GM12878 (cell line): ENCODE measurements at regions not wholly inside any gene's neighbourhood (a gene's known extent, or its start where the extent isn't known, plus 50 kb on each side); places are given as distances from the start of the nearest gene placed in this dataset.

ENCODE experiments used
- ATAC-seq: fragments of 200-7000 bp; cut with Tn5 transposase; 3 replicates; pipeline ENCODE4 v1.9.1; 2020; ENCODE audit warnings: mild to moderate bottlenecking, moderate library complexity
- BruUV-seq: library from RNA; stranded (reverse); fragments of 400-500 nt; replicated peaks from 2 replicates; lab custom pipeline; 2021; lab: Mats Ljungman, UMichigan
- CTCF ChIA-PET: fragments of 300-600 bp; sonication (Branson Sonifier 250); formaldehyde crosslinking; extraction: SDS; loops from one replicate; lab custom pipeline; 2021; ENCODE audit warnings: inconsistent platforms; lab: Yijun Ruan, JAX
- POLR2A ChIA-PET: fragments of 350-600 bp; formaldehyde crosslinking; extraction: SDS; loops from one replicate; lab custom pipeline; 2021; ENCODE audit warnings: inconsistent platforms; lab: Charles Lee
- RAD21 ChIA-PET: fragments of 300-600 bp; sonication (Branson Sonifier 250); formaldehyde crosslinking; loops from one replicate; lab custom pipeline; 2023; ENCODE audit warnings: antibody characterized with exemption; ENCODE audit not compliant: unreplicated experiment; lab: Charles Lee
- SMC1A ChIA-PET: fragments of 300-600 bp; sonication (Branson Sonifier 250); formaldehyde crosslinking; loops from one replicate; lab custom pipeline; 2023; ENCODE audit not compliant: unreplicated experiment, uncharacterized antibody; lab: Charles Lee
- DNase-seq: peaks from one replicate; pipeline ENCODE4 v3.0.0-alpha.2; 2011; ENCODE audit warnings: low read depth, low spot score
- FAIRE-seq: peaks from 3 replicates; lab custom pipeline; 2011; peaks lifted over from hg19 to GRCh38; lab: Jason Lieb, UNC
- H2AFZ ChIP-seq: 2 replicates; pipeline ENCODE4 v1.6.0; 2011; ENCODE audit warnings: low read depth, low read length, control low read depth; ENCODE audit not compliant: control insufficient read depth
- H3K27ac ChIP-seq: 2 replicates; pipeline ENCODE4 v1.5.1; 2011; ENCODE audit warnings: control low read depth; ENCODE audit not compliant: control insufficient read depth, insufficient read depth
- H3K27me3 ChIP-seq, 2 experiments: replicated peaks in 1 of 2; 2 replicates each; pipeline versions ENCODE4 v1.6.0 to v1.6.1; 2011; ENCODE audit warnings: low read length in 1 of 2; ENCODE audit not compliant: control insufficient read depth in 2 of 2, insufficient read depth in 2 of 2
- H3K36me3 ChIP-seq, 2 experiments: 2 replicates each; pipeline ENCODE4 v1.5.1; 2011; ENCODE audit warnings: low read length in 1 of 2; ENCODE audit not compliant: control insufficient read depth in 2 of 2, insufficient read depth in 2 of 2
- H3K4me1 ChIP-seq: 2 replicates; pipeline ENCODE4 v1.6.1; 2011; ENCODE audit warnings: mild to moderate bottlenecking, low read length, moderate library complexity, mixed read lengths; ENCODE audit not compliant: control insufficient read depth, insufficient read depth
- H3K4me2 ChIP-seq: 2 replicates; pipeline ENCODE4 v1.6.0; 2011; ENCODE audit warnings: control low read depth; ENCODE audit not compliant: control insufficient read depth, insufficient read depth
- H3K4me3 ChIP-seq: fragments of 200-600 bp; sonication (generic); 2 replicates; pipeline ENCODE4 v1.5.1; 2016
- H3K79me2 ChIP-seq: 2 replicates; pipeline ENCODE4 v1.6.0; 2011; ENCODE audit warnings: low read length; ENCODE audit not compliant: control insufficient read depth, insufficient read depth
- H3K9ac ChIP-seq: 2 replicates; pipeline ENCODE4 v1.8.0; 2011; ENCODE audit warnings: low read length, control low read depth, mixed read lengths; ENCODE audit not compliant: control insufficient read depth, insufficient read depth
- H3K9me3 ChIP-seq: replicated peaks from 3 replicates; pipeline ENCODE4 v1.5.1; 2011; ENCODE audit warnings: mild to moderate bottlenecking, low read length; ENCODE audit not compliant: control insufficient read depth, insufficient read depth
- H4K20me1 ChIP-seq: 2 replicates; pipeline ENCODE4 v1.6.0; 2011; ENCODE audit not compliant: control insufficient read depth, insufficient read depth
- CEBPZ ChIP-seq: fragments of 150-350 bp; IDR thresholded peaks from 2 replicates; pipeline ENCODE4 v1.6.1; 2016; ENCODE audit warnings: low read depth, low read length
- CHD2 ChIP-seq: IDR thresholded peaks from 2 replicates; pipeline ENCODE4 v1.6.1; 2011; ENCODE audit warnings: low read depth, low read length, improper control_type of control experiment, borderline replicate concordance
- CREB1 ChIP-seq: IDR thresholded peaks from 2 replicates; pipeline ENCODE4 v1.6.1; 2012; ENCODE audit warnings: low read depth, mild to moderate bottlenecking, inconsistent platforms
- IKZF1 ChIP-seq: fragments of 450-650 bp; conservative IDR thresholded peaks from 2 replicates; pipeline ENCODE4 v1.6.1; 2017; ENCODE audit warnings: antibody characterized with exemption, mild to moderate bottlenecking
- IKZF2 ChIP-seq, 2 experiments: fragments of 450-650 bp; IDR thresholded peaks; 2 replicates each; pipeline ENCODE4 v1.6.1; 2017; ENCODE audit warnings: mild to moderate bottlenecking in 2 of 2, moderate library complexity in 2 of 2
- JUNB ChIP-seq: IDR thresholded peaks from 2 replicates; pipeline ENCODE4 v1.6.1; 2016; ENCODE audit warnings: antibody characterized with exemption, mild to moderate bottlenecking
- NR2F1 ChIP-seq: fragments of 450-650 bp; conservative IDR thresholded peaks from 2 replicates; pipeline ENCODE4 v1.6.1; 2017; ENCODE audit warnings: mild to moderate bottlenecking
- RELA ChIP-seq: fragments of 450-650 bp; IDR thresholded peaks from 2 replicates; pipeline ENCODE4 v1.8.0; 2014; ENCODE audit warnings: borderline replicate concordance; ENCODE audit not compliant: partially characterized antibody
- SUPT20H ChIP-seq: IDR thresholded peaks from 2 replicates; pipeline ENCODE4 v1.6.1; 2011; ENCODE audit warnings: low read depth, mild to moderate bottlenecking, low read length, moderate library complexity, borderline replicate concordance; ENCODE audit not compliant: control insufficient read depth
- ZNF207 ChIP-seq: fragments of 450-650 bp; IDR thresholded peaks from 2 replicates; pipeline ENCODE4 v1.6.1; 2014; ENCODE audit warnings: antibody characterized with exemption, mild to moderate bottlenecking, borderline replicate concordance
- WGBS: methylation state at CpG from one replicate; pipeline ENCODE4 v1.1.6; 2016; ENCODE audit warnings: low lambda C conversion rate; ENCODE audit not compliant: insufficient replicate concordance, insufficient coverage; ENCODE audit errors: missing lambda C conversion rate; 5-methylcytosine and 5-hydroxymethylcytosine counted together
- in situ Hi-C: fragments of 300-500 bp; cut with MboI; formaldehyde crosslinking; loops from 9 replicates; pipeline ENCODE4 v1.14.3; 2018; ENCODE audit warnings: mixed read lengths
- intact Hi-C: fragments of 100-400 bp; cut with micrococcal nuclease; formaldehyde crosslinking; loops from one replicate; pipeline ENCODE4 v1.14.2; 2022; ENCODE audit not compliant: unreplicated experiment
- TF ChIP-seq, protein P1 (sequence below): fragments of 450-650 bp; IDR thresholded peaks from 2 replicates; pipeline ENCODE4 v1.6.1; 2014; ENCODE audit warnings: mild to moderate bottlenecking
- TF ChIP-seq, protein P2 (sequence below): fragments of 450-650 bp; IDR thresholded peaks from 2 replicates; pipeline ENCODE4 v1.6.1; 2018; ENCODE audit warnings: borderline replicate concordance, mild to moderate bottlenecking; ENCODE audit not compliant: partially characterized antibody
- TF ChIP-seq, protein P3 (sequence below): fragments of 450-650 bp; conservative IDR thresholded peaks from 2 replicates; pipeline ENCODE4 v1.6.1; 2017; ENCODE audit warnings: mild to moderate bottlenecking, moderate library complexity
- TF ChIP-seq, protein P4 (sequence below): IDR thresholded peaks from 2 replicates; pipeline ENCODE4 v1.6.1; 2012; ENCODE audit warnings: low read depth, low read length, improper control_type of control experiment

DNA sequence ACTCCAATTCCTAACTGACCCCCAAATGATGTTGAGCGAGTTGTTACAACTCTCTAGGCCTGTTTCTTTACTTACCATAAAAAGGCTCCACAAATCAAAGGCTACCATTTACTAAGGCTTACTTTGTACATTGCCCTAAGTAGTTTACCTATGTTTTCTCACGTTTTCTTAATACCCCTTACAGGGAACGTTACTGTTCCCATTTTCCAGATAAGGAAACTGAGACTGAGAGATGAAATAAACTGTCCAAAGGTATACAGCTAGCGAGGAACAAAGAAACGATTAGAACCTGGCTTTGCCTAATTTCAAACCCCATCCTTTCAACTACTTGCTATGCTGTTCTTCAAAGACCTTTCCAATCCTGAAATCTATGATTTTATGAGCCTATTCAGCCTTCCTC, 74.8 kb upstream of the SPTBN1 start (continued):
- TF ChIP-seq CEBPZ (no peak), CHD2 (no peak), IKZF1 (no peak), IKZF2 (IDR thresholded peaks at IDR 0.05) (no peak), ZNF207 (no peak), JUNB (no peak), SUPT20H (no peak), NR2F1 (no peak)

DNA sequence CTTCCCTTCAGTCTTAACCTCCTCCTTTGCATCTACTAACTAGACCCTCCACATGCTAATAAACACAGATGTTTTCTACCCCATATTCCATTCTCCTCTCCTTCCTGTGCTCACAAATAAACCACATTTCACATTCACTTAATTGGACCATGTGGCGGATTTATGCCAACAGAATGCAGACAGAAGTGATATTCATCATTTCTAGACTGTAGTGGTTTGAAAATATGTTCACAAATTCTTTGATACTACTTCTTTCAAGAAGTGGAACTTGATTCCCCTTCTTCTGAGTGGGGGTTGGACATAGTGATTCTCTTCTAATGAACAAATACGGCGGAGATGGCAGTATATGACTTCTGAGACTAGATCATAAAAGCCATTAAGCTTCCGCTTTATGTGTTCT, 73.5 kb upstream of the SPTBN1 start:
- in situ Hi-C loops = no loop called here
- CTCF ChIA-PET = no interaction called here
- POLR2A ChIA-PET = no interaction called here
- RAD21 ChIA-PET = no interaction called here
- no peak overlapping the region for H3K27ac ChIP-seq
- no peaks in the 10 kb centered on the region for H3K9me3 ChIP-seq
- ATAC-seq (no peak), DNase-seq (no peak), FAIRE-seq (no peak)
- no peaks in the 10 kb centered on the region for H4K20me1 ChIP-seq
- no peak overlapping the region for H3K4me3 ChIP-seq
- no peak overlapping the region for H2AFZ ChIP-seq
- no TSS peak for BruUV-seq
- H3K79me2 ChIP-seq = no peaks in the 10 kb centered on the region
- no peaks in the 10 kb centered on the region for H3K36me3 ChIP-seq
- no peaks in the 10 kb centered on the region; a peak in 1 of 4 replicates for H3K27me3 ChIP-seq
- 65% methylated on average over 4 of the region's 4 CpGs for WGBS
- no peak overlapping the region for H3K9ac ChIP-seq
- SMC1A ChIA-PET = interaction anchor here (1.0 kb wide), 1 partner anchor 15 kb away, joined by 3 read pairs; no protein-coding TSS in a partner anchor
- H3K4me2 ChIP-seq = no peak overlapping the region
- intact Hi-C loops = no loop called here
- H3K4me1 ChIP-seq = no peaks in the 10 kb centered on the region
- TF ChIP-seq, protein P1, sequence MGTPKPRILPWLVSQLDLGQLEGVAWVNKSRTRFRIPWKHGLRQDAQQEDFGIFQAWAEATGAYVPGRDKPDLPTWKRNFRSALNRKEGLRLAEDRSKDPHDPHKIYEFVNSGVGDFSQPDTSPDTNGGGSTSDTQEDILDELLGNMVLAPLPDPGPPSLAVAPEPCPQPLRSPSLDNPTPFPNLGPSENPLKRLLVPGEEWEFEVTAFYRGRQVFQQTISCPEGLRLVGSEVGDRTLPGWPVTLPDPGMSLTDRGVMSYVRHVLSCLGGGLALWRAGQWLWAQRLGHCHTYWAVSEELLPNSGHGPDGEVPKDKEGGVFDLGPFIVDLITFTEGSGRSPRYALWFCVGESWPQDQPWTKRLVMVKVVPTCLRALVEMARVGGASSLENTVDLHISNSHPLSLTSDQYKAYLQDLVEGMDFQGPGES = no peak
- TF ChIP-seq, protein P2, sequence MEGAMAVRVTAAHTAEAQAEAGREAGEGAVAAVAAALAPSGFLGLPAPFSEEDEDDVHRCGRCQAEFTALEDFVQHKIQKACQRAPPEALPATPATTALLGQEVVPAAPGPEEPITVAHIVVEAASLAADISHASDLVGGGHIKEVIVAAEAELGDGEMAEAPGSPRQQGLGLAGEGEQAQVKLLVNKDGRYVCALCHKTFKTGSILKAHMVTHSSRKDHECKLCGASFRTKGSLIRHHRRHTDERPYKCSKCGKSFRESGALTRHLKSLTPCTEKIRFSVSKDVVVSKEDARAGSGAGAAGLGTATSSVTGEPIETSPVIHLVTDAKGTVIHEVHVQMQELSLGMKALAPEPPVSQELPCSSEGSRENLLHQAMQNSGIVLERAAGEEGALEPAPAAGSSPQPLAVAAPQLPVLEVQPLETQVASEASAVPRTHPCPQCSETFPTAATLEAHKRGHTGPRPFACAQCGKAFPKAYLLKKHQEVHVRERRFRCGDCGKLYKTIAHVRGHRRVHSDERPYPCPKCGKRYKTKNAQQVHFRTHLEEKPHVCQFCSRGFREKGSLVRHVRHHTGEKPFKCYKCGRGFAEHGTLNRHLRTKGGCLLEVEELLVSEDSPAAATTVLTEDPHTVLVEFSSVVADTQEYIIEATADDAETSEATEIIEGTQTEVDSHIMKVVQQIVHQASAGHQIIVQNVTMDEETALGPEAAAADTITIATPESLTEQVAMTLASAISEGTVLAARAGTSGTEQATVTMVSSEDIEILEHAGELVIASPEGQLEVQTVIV = no peak
- TF ChIP-seq, protein P3, sequence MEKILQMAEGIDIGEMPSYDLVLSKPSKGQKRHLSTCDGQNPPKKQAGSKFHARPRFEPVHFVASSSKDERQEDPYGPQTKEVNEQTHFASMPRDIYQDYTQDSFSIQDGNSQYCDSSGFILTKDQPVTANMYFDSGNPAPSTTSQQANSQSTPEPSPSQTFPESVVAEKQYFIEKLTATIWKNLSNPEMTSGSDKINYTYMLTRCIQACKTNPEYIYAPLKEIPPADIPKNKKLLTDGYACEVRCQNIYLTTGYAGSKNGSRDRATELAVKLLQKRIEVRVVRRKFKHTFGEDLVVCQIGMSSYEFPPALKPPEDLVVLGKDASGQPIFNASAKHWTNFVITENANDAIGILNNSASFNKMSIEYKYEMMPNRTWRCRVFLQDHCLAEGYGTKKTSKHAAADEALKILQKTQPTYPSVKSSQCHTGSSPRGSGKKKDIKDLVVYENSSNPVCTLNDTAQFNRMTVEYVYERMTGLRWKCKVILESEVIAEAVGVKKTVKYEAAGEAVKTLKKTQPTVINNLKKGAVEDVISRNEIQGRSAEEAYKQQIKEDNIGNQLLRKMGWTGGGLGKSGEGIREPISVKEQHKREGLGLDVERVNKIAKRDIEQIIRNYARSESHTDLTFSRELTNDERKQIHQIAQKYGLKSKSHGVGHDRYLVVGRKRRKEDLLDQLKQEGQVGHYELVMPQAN = no peak
- TF ChIP-seq, protein P4, sequence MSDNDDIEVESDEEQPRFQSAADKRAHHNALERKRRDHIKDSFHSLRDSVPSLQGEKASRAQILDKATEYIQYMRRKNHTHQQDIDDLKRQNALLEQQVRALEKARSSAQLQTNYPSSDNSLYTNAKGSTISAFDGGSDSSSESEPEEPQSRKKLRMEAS = no peak
- TF ChIP-seq RELA (no peak), CREB1 (no peak)
